ENCODE measurements at regions not wholly inside any gene's neighbourhood (a gene's known extent, or its start where the extent isn't known, plus 50 kb on each side); places are given as distances from the start of the nearest gene placed in this dataset.
"Not testable (repeated sequence)": the region's sequence is repeated elsewhere in the genome, so short reads cannot be mapped to it uniquely, and the experiment has no call there.

DNA sequence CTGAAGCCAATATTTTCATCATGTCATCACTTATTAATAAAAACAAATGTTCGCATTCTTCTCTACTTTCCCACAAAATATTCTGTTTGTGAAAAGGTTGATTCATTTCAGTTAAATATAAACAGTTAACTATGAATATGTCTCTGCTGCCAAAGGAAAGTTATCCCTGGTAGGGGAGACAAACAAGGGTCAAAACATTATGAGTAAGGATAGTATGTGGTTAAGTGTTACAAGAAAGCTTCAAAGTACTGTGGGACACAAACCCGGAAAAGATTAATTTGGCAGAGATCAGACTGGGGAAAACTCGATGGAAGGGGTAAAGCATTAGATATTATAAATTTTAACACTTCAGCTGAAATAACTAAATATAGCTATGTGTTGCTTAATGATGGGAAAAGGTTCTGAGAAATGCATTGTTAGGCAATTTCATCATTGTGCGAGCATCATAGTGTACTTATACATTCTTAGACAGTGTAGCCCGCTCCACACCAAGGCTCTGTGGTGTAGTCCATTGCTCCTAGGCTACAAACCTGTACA lies 436.5 kb upstream of the TBL1XR1 start:
- TF ChIP-seq, protein P1, sequence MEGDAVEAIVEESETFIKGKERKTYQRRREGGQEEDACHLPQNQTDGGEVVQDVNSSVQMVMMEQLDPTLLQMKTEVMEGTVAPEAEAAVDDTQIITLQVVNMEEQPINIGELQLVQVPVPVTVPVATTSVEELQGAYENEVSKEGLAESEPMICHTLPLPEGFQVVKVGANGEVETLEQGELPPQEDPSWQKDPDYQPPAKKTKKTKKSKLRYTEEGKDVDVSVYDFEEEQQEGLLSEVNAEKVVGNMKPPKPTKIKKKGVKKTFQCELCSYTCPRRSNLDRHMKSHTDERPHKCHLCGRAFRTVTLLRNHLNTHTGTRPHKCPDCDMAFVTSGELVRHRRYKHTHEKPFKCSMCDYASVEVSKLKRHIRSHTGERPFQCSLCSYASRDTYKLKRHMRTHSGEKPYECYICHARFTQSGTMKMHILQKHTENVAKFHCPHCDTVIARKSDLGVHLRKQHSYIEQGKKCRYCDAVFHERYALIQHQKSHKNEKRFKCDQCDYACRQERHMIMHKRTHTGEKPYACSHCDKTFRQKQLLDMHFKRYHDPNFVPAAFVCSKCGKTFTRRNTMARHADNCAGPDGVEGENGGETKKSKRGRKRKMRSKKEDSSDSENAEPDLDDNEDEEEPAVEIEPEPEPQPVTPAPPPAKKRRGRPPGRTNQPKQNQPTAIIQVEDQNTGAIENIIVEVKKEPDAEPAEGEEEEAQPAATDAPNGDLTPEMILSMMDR (IDR thresholded peaks at IDR 0.05), result no peak
- no peaks in the 10 kb centered on the region for H3K27me3 ChIP-seq (ENCODE audit: control insufficient read depth, insufficient read depth, low read length)
- no peak overlapping the region for H3K9ac ChIP-seq
- H3K4me3 ChIP-seq (ENCODE audit: low read depth, low read length), result peak overlapping the region; percentile 1
- peaks cover 18% of the 10 kb centered on the region for H3K4me1 ChIP-seq
- H3K36me3 ChIP-seq (ENCODE audit: control insufficient read depth, insufficient read depth, low read length), result no peaks in the 10 kb centered on the region
- peak overlapping the region; percentile 77 for H2AFZ ChIP-seq
- H3K9me3 ChIP-seq (ENCODE audit: control insufficient read depth, low read length), result no peaks in the 10 kb centered on the region
- H3K79me2 ChIP-seq, result no peaks in the 10 kb centered on the region
- peak overlapping the region; percentile 37 for H3K27ac ChIP-seq
- no peak overlapping the region for H3K4me2 ChIP-seq (ENCODE audit: low read length)

DNA sequence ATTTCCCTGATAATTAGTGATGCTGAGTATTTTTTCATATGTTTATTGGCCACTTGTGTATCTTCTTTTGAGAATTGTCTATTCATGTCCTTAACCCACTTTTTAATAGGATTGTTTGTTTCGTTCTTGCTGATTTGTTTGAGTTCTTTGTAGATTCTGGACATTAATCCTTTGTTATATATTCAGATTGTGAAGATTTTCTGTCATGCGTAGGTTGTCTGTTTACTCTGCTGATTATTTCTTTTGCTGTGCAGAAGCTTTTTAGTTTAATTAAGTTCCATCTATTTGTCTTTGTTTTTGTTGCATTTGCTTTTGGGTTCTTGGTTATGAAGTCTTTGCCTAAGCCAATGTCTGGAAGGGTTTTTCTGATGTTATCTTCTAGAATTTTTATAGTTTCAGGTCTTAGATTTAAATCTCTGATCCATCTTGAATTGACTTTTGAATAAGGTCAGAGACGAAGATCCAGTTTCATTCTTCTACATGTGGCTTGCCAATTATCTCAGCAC lies 438.4 kb upstream of the TBL1XR1 start:
- not testable (repeated sequence) for H3K4me2 ChIP-seq (ENCODE audit: low read length); H3K4me3 ChIP-seq (ENCODE audit: low read depth, low read length); H3K9me3 ChIP-seq (ENCODE audit: control insufficient read depth, low read length); H2AFZ ChIP-seq; H3K36me3 ChIP-seq (ENCODE audit: control insufficient read depth, insufficient read depth, low read length); H3K27ac ChIP-seq; H3K4me1 ChIP-seq; H3K79me2 ChIP-seq; H3K9ac ChIP-seq; H3K27me3 ChIP-seq (ENCODE audit: control insufficient read depth, insufficient read depth, low read length)

DNA sequence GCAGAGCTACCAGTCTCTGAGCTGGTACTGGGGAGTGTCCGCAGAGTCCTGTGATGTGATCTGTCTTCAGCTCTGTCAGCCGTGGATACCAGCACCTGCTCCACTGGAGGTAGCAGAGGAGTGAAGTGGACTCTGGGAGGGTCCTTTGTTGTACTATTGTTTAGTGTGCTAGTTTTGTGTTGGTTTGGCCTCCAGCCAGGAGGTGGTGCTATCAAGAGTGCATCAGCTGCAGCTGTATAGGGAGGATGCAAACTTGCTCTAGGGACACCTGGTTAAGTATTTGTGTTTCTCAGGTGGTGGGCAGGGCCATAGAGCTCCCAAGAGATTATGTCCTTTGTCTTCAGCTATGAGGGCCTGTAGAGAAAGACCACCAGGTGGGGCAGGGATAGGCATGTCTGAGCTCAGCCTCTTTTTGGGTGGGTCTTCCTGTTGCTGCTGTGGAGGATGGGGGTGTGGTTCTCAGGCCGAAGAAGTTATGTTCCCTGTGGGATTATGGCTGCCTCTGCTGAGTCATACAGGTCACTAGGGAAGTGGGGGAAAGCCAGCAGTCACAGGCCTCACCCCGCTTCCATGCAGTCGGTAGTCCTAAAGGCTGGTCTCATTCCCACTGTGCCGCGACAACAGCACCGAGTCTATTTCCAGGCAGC lies 443.2 kb upstream of the TBL1XR1 start:
- Histone ChIP-seq H3K27me3 (ENCODE audit: control insufficient read depth, insufficient read depth, low read length) (no peaks in the 10 kb centered on the region), H3K9ac (no peak overlapping the region), H3K9me3 (ENCODE audit: control insufficient read depth, low read length) (no peaks in the 10 kb centered on the region), H3K4me2 (ENCODE audit: low read length) (no peak overlapping the region), H3K27ac (no peak overlapping the region), H3K4me3 (ENCODE audit: low read depth, low read length) (no peak overlapping the region), H3K79me2 (no peaks in the 10 kb centered on the region), H2AFZ (peak overlapping the region; percentile 75), H3K36me3 (ENCODE audit: control insufficient read depth, insufficient read depth, low read length) (no peaks in the 10 kb centered on the region), H3K4me1 (peaks cover 19% of the 10 kb centered on the region)
- TF ChIP-seq, protein P1 (IDR thresholded peaks at IDR 0.05), result no peak

DNA sequence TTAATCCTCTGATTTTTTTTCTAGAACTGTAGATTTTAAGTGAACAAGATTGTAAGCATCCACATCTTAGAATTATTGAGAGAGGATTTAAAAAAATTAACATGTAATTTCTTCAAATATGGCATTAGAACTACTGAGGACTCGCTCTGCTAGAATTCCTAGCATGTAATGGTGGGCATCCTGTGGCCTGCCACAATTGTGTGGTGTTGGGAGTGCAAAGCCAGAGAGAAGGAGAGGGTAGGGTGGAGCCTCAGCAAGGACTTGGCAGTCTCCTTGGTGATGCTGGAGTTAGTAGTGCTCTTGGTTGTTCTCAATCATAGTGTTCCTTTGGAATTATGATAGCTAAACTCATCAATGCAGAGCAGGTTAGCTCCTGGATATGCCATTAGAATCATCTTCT lies 443.9 kb upstream of the TBL1XR1 start:
- Histone ChIP-seq H3K4me2 (ENCODE audit: low read length) (no peak overlapping the region), H3K27me3 (ENCODE audit: control insufficient read depth, insufficient read depth, low read length) (no peaks in the 10 kb centered on the region), H3K27ac (peak overlapping the region; percentile 81), H3K4me3 (ENCODE audit: low read depth, low read length) (no peak overlapping the region), H3K9ac (no peak overlapping the region), H3K36me3 (ENCODE audit: control insufficient read depth, insufficient read depth, low read length) (no peaks in the 10 kb centered on the region), H3K4me1 (peaks cover 23% of the 10 kb centered on the region), H3K9me3 (ENCODE audit: control insufficient read depth, low read length) (no peaks in the 10 kb centered on the region), H3K79me2 (no peaks in the 10 kb centered on the region), H2AFZ (peak overlapping the region; percentile 75)
- TF ChIP-seq, protein P1 (IDR thresholded peaks at IDR 0.05), result no peak

DNA sequence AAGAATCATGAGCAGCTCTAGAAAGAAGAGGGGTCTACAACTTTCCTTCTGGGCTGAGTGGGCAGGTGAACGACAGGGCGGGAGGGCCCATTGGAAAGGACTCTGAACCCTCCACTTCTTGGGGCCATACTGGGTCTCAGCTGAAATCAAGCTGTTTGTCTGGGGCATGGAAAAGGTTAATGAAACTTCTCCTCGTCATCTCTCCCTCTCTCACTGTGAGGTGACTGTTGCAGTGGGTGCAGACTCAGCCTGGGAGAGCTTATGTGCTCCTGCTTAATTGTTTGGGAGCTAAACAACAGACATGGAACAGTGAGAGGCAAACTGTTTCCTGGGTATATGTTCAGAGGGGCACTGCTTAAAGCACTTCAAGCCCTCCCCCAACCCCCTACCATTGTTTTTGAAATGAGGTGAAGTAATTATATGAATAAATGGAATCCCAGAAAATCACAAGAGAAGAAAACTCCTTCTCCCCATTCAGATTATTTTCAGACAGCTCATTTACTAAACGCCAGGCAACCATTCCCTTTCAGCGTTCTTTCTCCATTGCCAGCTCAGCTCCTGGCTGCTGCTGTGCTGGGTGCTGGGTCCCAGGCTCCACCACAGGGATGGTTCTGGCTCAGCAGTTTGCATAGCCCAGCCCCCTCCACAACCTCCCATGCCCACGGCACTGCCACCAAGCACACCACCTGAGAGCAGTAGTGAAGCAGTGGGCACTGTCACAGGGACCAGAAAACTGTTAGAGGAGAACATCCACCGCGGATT lies 444.9 kb upstream of the TBL1XR1 start:
- Histone ChIP-seq H3K4me2 (ENCODE audit: low read length) (peak overlapping the region; percentile 7), H3K4me3 (ENCODE audit: low read depth, low read length) (no peak overlapping the region), H3K36me3 (ENCODE audit: control insufficient read depth, insufficient read depth, low read length) (no peaks in the 10 kb centered on the region), H3K27ac (peak overlapping the region; percentile 81), H3K4me1 (peaks cover 31% of the 10 kb centered on the region), H3K9me3 (ENCODE audit: control insufficient read depth, low read length) (no peaks in the 10 kb centered on the region), H3K9ac (no peak overlapping the region), H3K79me2 (no peaks in the 10 kb centered on the region), H2AFZ (peak overlapping the region; percentile 75), H3K27me3 (ENCODE audit: control insufficient read depth, insufficient read depth, low read length) (no peaks in the 10 kb centered on the region)
- TF ChIP-seq, protein P1 (IDR thresholded peaks at IDR 0.05), result peak; percentile 18
